ENCODE measurements at regions not wholly inside any gene's neighbourhood (a gene's known extent, or its start where the extent isn't known, plus 50 kb on each side); places are given as distances from the start of the nearest gene placed in this dataset.

GRCh38 chr5:99099691-99100090, 170.9 kb upstream of the CHD1 start:
- no peak for TF ChIP-seq POLR2A (IDR thresholded peaks at IDR 0.05; ENCODE audit: low read length)
- no peak for TF ChIP-seq GATA1 (IDR thresholded peaks at IDR 0.05; ENCODE audit: low read depth, low read length)

Data from erythroblast (primary cell).